Limb (tissue), 2 donors: ENCODE measurements at regions not wholly inside any gene's neighbourhood (a gene's known extent, or its start where the extent isn't known, plus 50 kb on each side); places are given as distances from the start of the nearest gene placed in this dataset.

Experiments used
- DNase-seq, 2 donors: peaks; one replicate each; pipeline ENCODE4 v3.0.0-alpha.2; 2016; ENCODE audit errors: extremely low spot score in 2 of 2

GRCh38 chr5:106374956-106375355, 1295.8 kb downstream of the EFNA5 start:
- DNase-seq: no peak

GRCh38 chr5:106368021-106368420, 1302.7 kb downstream of the EFNA5 start:
- no peak for DNase-seq

GRCh38 chr5:106367281-106367680, 1303.5 kb downstream of the EFNA5 start:
- DNase-seq: no peak

GRCh38 chr5:106363578-106363977, 1307.2 kb downstream of the EFNA5 start:
- DNase-seq: no peak

GRCh38 chr5:106361905-106362304, 1308.8 kb downstream of the EFNA5 start:
- no peak for DNase-seq

- no peak for DNase-seq
Observed at GRCh38 chr5:106331415-106331814, 1339.3 kb downstream of the EFNA5 start.

- DNase-seq: no peak
Observed at GRCh38 chr5:106324356-106324755, 1346.4 kb downstream of the EFNA5 start.

- no peak for DNase-seq
Observed at GRCh38 chr5:106321242-106321641, 1349.5 kb downstream of the EFNA5 start.

GRCh38 chr5:106314221-106314824, 1356.4 kb downstream of the EFNA5 start:
- DNase-seq: no peak

GRCh38 chr5:106312360-106312759, 1358.4 kb downstream of the EFNA5 start:
- no peak for DNase-seq

- DNase-seq: peak in 1 of 2 donors; percentile 33
Observed at GRCh38 chr5:106311230-106311915, 1359.4 kb downstream of the EFNA5 start.

GRCh38 chr5:106307265-106307664, 1363.5 kb downstream of the EFNA5 start:
- no peak for DNase-seq

- DNase-seq: no peak
Observed at GRCh38 chr5:106306313-106307028, 1364.3 kb downstream of the EFNA5 start.

- no peak for DNase-seq
Observed at GRCh38 chr5:106303911-106304310, 1366.8 kb downstream of the EFNA5 start.

- DNase-seq: no peak
Observed at GRCh38 chr5:106292654-106293053, 1378.1 kb downstream of the EFNA5 start.

- DNase-seq: no peak
Observed at GRCh38 chr5:106290841-106291240, 1379.9 kb downstream of the EFNA5 start.

GRCh38 chr5:106288979-106289378, 1381.8 kb downstream of the EFNA5 start:
- no peak for DNase-seq

GRCh38 chr5:106277540-106278096, 1393.1 kb downstream of the EFNA5 start:
- no peak for DNase-seq

GRCh38 chr5:106269252-106269843, 1401.4 kb downstream of the EFNA5 start:
- DNase-seq: no peak

- no peak for DNase-seq
Observed at GRCh38 chr5:106267256-106267655, 1403.5 kb downstream of the EFNA5 start.

- DNase-seq: no peak
Observed at GRCh38 chr5:106262395-106262794, 1408.3 kb downstream of the EFNA5 start.
